ENCODE measurements at regions not wholly inside any gene's neighbourhood (a gene's known extent, or its start where the extent isn't known, plus 50 kb on each side); places are given as distances from the start of the nearest gene placed in this dataset.

- DNase-seq (ENCODE audit: low read depth), result no peak
- no peak for TF ChIP-seq CTCF (IDR thresholded peaks at IDR 0.05; ENCODE audit: low read depth, low read length, missing control alignments)
- no peak overlapping the region for H3K4me3 ChIP-seq (ENCODE audit: low read depth, low read length)
These were observed 255.8 kb upstream of the AVPR1A start for GRCh38 chr12:63406781-63407180.

- no peak for TF ChIP-seq CTCF (IDR thresholded peaks at IDR 0.05; ENCODE audit: low read depth, low read length, missing control alignments)
- no peak overlapping the region for H3K4me3 ChIP-seq (ENCODE audit: low read depth, low read length)
- no peak for DNase-seq (ENCODE audit: low read depth)
These were observed 253.6 kb upstream of the AVPR1A start for GRCh38 chr12:63404611-63405010.

GRCh38 chr12:63403256-63403655 is 252.3 kb upstream of the AVPR1A start:
- no peak for DNase-seq (ENCODE audit: low read depth)
- no peak for TF ChIP-seq CTCF (IDR thresholded peaks at IDR 0.05; ENCODE audit: low read depth, low read length, missing control alignments)

DNA sequence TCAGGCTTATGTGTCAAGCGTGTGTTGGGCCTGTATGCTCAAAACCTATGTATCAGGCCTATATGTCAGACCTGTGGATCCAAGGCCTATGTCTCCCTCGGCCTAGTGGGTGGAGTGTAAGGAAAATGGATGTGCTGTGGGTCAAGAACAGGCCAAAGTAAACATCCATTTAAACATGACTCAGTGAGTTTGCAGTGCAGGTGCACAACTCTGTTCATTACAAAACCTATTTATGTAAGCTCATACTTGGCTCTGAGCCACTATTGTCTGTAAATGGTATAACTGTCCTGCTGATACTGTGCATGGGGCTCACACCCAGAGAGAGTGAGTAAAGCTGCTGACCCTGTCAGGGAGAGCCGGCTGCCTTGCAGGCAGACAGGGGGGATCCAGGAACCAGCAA is 249.7 kb upstream of the AVPR1A start:
- no peak for TF ChIP-seq CTCF (IDR thresholded peaks at IDR 0.05; ENCODE audit: low read depth, low read length, missing control alignments)
- H3K4me3 ChIP-seq (ENCODE audit: low read depth, low read length), result no peak overlapping the region
- no peak for DNase-seq (ENCODE audit: low read depth)

More at GRCh38 chr12:63403256-63403655, 252.3 kb upstream of the AVPR1A start:
- H3K4me3 ChIP-seq (ENCODE audit: low read depth, low read length), result no peak overlapping the region

DNA sequence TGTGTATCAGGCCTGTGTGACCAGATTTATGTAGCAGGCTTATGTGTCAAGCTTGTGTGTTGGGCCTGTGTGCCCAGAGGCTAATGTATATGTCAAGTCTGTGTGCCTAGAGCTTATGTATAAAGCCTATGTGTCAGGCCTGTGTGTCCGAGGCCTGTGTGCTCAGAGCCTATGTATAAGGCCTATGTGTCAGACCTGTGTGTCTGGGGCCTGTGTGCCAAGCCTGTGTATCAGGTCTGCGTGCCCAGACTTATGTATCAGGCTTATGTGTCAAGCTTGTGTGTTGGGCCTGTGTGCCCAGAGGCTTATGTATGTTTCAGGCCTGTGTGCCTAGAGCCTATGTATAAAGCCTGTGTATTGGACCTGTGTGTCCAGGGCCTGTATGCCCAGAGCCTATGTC is 249.3 kb upstream of the AVPR1A start:
- TF ChIP-seq CTCF (IDR thresholded peaks at IDR 0.05; ENCODE audit: low read depth, low read length, missing control alignments), result no peak
- no peak for DNase-seq (ENCODE audit: low read depth)
- no peak overlapping the region for H3K4me3 ChIP-seq (ENCODE audit: low read depth, low read length)

DNA sequence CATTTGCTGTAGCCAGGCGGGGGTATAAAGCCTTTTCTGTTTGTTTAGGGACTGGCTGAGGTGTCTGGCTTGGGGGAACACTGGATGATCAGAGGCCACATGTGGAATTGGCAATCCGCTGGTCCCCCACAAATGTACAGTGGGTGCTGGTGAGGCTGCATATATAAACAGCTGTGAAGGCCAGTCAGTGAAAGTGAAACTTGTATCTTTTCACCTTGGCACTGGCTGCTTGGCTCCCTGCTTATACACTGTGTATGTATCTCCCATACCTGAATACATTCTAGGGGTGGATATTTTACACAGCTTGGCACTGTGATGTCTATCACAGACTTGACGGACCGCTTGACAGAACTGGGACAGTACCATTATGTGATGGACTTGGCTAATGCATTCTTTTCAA is 246.8 kb upstream of the AVPR1A start:
- TF ChIP-seq CTCF (IDR thresholded peaks at IDR 0.05; ENCODE audit: low read depth, low read length, missing control alignments), result no peak
- DNase-seq (ENCODE audit: low read depth), result no peak
- H3K4me3 ChIP-seq (ENCODE audit: low read depth, low read length), result no peak overlapping the region

- no peak for DNase-seq (ENCODE audit: low read depth)
- H3K4me3 ChIP-seq (ENCODE audit: low read depth, low read length), result no peak overlapping the region
- TF ChIP-seq CTCF (IDR thresholded peaks at IDR 0.05; ENCODE audit: low read depth, low read length, missing control alignments), result no peak
These were observed 245.1 kb upstream of the AVPR1A start for GRCh38 chr12:63396135-63396534.
